ENCODE measurements at regions not wholly inside any gene's neighbourhood (a gene's known extent, or its start where the extent isn't known, plus 50 kb on each side); places are given as distances from the start of the nearest gene placed in this dataset.

DNA sequence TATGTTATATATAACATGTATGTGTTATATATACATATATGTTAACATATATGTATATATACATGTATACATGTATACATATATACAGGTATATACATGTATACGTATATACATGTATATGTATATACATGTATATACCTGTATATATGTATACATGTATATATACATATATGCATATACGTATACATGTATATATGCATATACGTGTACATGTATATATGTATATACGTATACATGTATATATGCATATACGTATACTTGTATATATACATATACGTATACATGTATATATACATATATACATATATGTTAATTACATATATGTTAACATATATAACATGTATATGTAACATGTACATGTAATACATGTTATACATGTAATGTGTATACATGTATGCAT is 1077.3 kb upstream of the ADGRL3 start:
- TF ChIP-seq POLR2AphosphoS5 (IDR thresholded peaks at IDR 0.05; ENCODE audit: low read depth, low read length) = no peak
- TF ChIP-seq SIN3A (IDR thresholded peaks at IDR 0.05; ENCODE audit: borderline replicate concordance, insufficient read depth, low read length) = no peak

All from PFSK-1 (cell line).